ENCODE measurements at regions not wholly inside any gene's neighbourhood (a gene's known extent, or its start where the extent isn't known, plus 50 kb on each side); places are given as distances from the start of the nearest gene placed in this dataset.
A peak's percentile ranks its signal among the peaks of the same experiment; 100 is the strongest.

- Histone ChIP-seq H3K9me3 (ENCODE audit: low read depth, low read length, poor library complexity, severe bottlenecking) (no peaks in the 10 kb centered on the region), H3K4me3 (ENCODE audit: low read depth, low read length, poor library complexity, severe bottlenecking) (no peak overlapping the region), H3K27ac (ENCODE audit: low read depth, low read length, poor library complexity, severe bottlenecking) (no peak overlapping the region), H3K4me1 (ENCODE audit: insufficient read depth, low read length, poor library complexity, severe bottlenecking) (no peaks in the 10 kb centered on the region), H3K36me3 (ENCODE audit: insufficient read depth, low read length, poor library complexity, severe bottlenecking) (no peaks in the 10 kb centered on the region), H3K27me3 (replicated peaks; ENCODE audit: insufficient read depth, low read depth, low read length, poor library complexity) (no peaks in the 10 kb centered on the region)
- TF ChIP-seq CTCF (conservative IDR thresholded peaks at IDR 0.05; ENCODE audit: low read depth, low read length) (no peak), EZH2 (IDR thresholded peaks at IDR 0.05; ENCODE audit: borderline replicate concordance, low read depth, low read length, poor library complexity, severe bottlenecking) (no peak)
- CTCF ChIA-PET, result no interaction called here
- no TSS peak for BruUV-seq (replicated peaks)
- POLR2A ChIA-PET (ENCODE audit: low non-redundant PET), result no interaction called here
- DNase-seq (ENCODE audit: low spot score), result no peak
- intact Hi-C loops (cut with micrococcal nuclease; ENCODE audit: unreplicated experiment), result no loop called here
These were observed 312.8 kb upstream of the C2CD4B start for GRCh38 chr15:62477929-62478328.

GRCh38 chr15:62482785-62483429 is 317.8 kb upstream of the C2CD4B start:
- peak; percentile 40 for TF ChIP-seq CTCF (conservative IDR thresholded peaks at IDR 0.05; ENCODE audit: low read depth, low read length)
- no peak for TF ChIP-seq EZH2 (IDR thresholded peaks at IDR 0.05; ENCODE audit: borderline replicate concordance, low read depth, low read length, poor library complexity, severe bottlenecking)
- Histone ChIP-seq H3K4me1 (ENCODE audit: insufficient read depth, low read length, poor library complexity, severe bottlenecking) (peaks cover 2% of the 10 kb centered on the region), H3K4me3 (ENCODE audit: low read depth, low read length, poor library complexity, severe bottlenecking) (no peak overlapping the region), H3K9me3 (ENCODE audit: low read depth, low read length, poor library complexity, severe bottlenecking) (no peaks in the 10 kb centered on the region), H3K27ac (ENCODE audit: low read depth, low read length, poor library complexity, severe bottlenecking) (no peak overlapping the region), H3K36me3 (ENCODE audit: insufficient read depth, low read length, poor library complexity, severe bottlenecking) (no peaks in the 10 kb centered on the region), H3K27me3 (replicated peaks; ENCODE audit: insufficient read depth, low read depth, low read length, poor library complexity) (no peaks in the 10 kb centered on the region)
- ChIA-PET POLR2A (ENCODE audit: low non-redundant PET) (no interaction called here), CTCF (no interaction called here)
- intact Hi-C loops (cut with micrococcal nuclease; ENCODE audit: unreplicated experiment), result no loop called here
- BruUV-seq (replicated peaks), result no TSS peak
- DNase-seq (ENCODE audit: low spot score), result peak; percentile 37

GRCh38 chr15:62483814-62484213 is 318.7 kb upstream of the C2CD4B start:
- no peak overlapping the region for H3K27ac ChIP-seq (ENCODE audit: low read depth, low read length, poor library complexity, severe bottlenecking)
- POLR2A ChIA-PET (ENCODE audit: low non-redundant PET), result no interaction called here
- peak; percentile 40 for DNase-seq (ENCODE audit: low spot score)
- CTCF ChIA-PET, result no interaction called here
- H3K36me3 ChIP-seq (ENCODE audit: insufficient read depth, low read length, poor library complexity, severe bottlenecking), result no peaks in the 10 kb centered on the region
- TF ChIP-seq EZH2 (IDR thresholded peaks at IDR 0.05; ENCODE audit: borderline replicate concordance, low read depth, low read length, poor library complexity, severe bottlenecking), result no peak
- no peak for TF ChIP-seq CTCF (conservative IDR thresholded peaks at IDR 0.05; ENCODE audit: low read depth, low read length)
- H3K27me3 ChIP-seq (replicated peaks; ENCODE audit: insufficient read depth, low read depth, low read length, poor library complexity), result no peaks in the 10 kb centered on the region
- intact Hi-C loops (cut with micrococcal nuclease; ENCODE audit: unreplicated experiment), result no loop called here
- BruUV-seq (replicated peaks), result no TSS peak
- H3K4me1 ChIP-seq (ENCODE audit: insufficient read depth, low read length, poor library complexity, severe bottlenecking), result peaks cover 2% of the 10 kb centered on the region
- H3K4me3 ChIP-seq (ENCODE audit: low read depth, low read length, poor library complexity, severe bottlenecking), result no peak overlapping the region
- H3K9me3 ChIP-seq (ENCODE audit: low read depth, low read length, poor library complexity, severe bottlenecking), result no peaks in the 10 kb centered on the region

Data from A673 (cell line).